PFSK-1 (cell line): ENCODE measurements at regions not wholly inside any gene's neighbourhood (a gene's known extent, or its start where the extent isn't known, plus 50 kb on each side); places are given as distances from the start of the nearest gene placed in this dataset.

Experiments
- FOXP2 ChIP-seq: optimal IDR thresholded peaks from 2 replicates; pipeline ENCODE3; 2011; ENCODE audit warnings: borderline replicate concordance, control low read depth, inconsistent platforms; ENCODE audit not compliant: insufficient read depth; ENCODE audit errors: extremely low read length, extremely low read depth
- POLR2AphosphoS5 ChIP-seq: IDR thresholded peaks from 2 replicates; pipeline ENCODE4 v1.6.1; 2012; ENCODE audit warnings: low read depth, mild to moderate bottlenecking, control low read depth, low read length, moderate library complexity
- SIN3A ChIP-seq: IDR thresholded peaks from 2 replicates; pipeline ENCODE4 v1.6.1; 2012; ENCODE audit warnings: mild to moderate bottlenecking, low read length, moderate library complexity, borderline replicate concordance; ENCODE audit not compliant: insufficient read depth
- TAF1 ChIP-seq: IDR thresholded peaks from 2 replicates; pipeline ENCODE4 v1.6.1; 2012; ENCODE audit warnings: low read length, control low read depth, borderline replicate concordance; ENCODE audit not compliant: insufficient read depth
- TF ChIP-seq, protein P1 (sequence below), 2 experiments: IDR thresholded peaks; 2 replicates each; pipeline versions ENCODE4 v1.6.1 to v1.8.0; 2011 to 2012; ENCODE audit warnings: low read depth in 2 of 2, low read length in 2 of 2, control low read depth in 1 of 2, inconsistent platforms in 1 of 2, mild to moderate bottlenecking in 1 of 2, moderate library complexity in 1 of 2; ENCODE audit not compliant: insufficient read depth in 1 of 2

DNA sequence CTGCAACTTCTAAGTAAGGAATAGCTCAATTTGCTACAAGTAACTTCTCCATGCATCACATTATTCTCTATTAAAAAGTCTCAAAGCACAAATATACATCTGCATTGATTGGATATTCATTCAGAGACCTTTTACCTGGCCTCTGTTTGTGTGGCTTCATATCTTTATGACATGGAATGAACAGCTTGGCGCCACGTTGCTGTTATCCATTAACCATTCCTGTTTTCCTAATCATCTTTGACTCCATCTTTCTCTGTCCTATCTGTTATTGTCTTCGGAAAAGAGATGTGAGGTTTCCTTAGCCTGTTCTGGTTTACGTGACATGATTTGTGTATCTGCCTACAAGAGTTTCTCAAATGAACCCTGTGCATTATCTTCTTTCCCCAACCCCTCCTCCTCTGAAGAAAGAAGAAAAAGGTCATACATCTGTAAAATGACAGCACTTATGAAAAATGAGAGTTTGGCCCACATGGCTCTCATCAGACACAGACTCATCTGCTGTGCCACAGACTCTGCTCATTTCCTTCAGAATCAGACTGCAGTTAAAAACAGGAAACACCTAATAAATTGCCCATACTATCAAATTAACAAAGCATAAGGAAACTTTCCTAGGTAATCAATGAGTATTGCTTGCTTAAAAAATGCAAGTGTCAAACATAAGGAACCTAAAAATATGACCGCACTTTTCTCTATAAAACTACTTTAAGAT is 347.6 kb upstream of the FAM241A start:
- no peak for TF ChIP-seq POLR2AphosphoS5
- no peak for TF ChIP-seq TAF1
- TF ChIP-seq, protein P1, sequence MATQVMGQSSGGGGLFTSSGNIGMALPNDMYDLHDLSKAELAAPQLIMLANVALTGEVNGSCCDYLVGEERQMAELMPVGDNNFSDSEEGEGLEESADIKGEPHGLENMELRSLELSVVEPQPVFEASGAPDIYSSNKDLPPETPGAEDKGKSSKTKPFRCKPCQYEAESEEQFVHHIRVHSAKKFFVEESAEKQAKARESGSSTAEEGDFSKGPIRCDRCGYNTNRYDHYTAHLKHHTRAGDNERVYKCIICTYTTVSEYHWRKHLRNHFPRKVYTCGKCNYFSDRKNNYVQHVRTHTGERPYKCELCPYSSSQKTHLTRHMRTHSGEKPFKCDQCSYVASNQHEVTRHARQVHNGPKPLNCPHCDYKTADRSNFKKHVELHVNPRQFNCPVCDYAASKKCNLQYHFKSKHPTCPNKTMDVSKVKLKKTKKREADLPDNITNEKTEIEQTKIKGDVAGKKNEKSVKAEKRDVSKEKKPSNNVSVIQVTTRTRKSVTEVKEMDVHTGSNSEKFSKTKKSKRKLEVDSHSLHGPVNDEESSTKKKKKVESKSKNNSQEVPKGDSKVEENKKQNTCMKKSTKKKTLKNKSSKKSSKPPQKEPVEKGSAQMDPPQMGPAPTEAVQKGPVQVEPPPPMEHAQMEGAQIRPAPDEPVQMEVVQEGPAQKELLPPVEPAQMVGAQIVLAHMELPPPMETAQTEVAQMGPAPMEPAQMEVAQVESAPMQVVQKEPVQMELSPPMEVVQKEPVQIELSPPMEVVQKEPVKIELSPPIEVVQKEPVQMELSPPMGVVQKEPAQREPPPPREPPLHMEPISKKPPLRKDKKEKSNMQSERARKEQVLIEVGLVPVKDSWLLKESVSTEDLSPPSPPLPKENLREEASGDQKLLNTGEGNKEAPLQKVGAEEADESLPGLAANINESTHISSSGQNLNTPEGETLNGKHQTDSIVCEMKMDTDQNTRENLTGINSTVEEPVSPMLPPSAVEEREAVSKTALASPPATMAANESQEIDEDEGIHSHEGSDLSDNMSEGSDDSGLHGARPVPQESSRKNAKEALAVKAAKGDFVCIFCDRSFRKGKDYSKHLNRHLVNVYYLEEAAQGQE (IDR thresholded peaks at IDR 0.05; ENCODE audit: insufficient read depth in 1 of 2, low read depth in 2 of 2, low read length in 2 of 2) = no peak
- TF ChIP-seq FOXP2 = no peak
- TF ChIP-seq SIN3A = no peak

DNA sequence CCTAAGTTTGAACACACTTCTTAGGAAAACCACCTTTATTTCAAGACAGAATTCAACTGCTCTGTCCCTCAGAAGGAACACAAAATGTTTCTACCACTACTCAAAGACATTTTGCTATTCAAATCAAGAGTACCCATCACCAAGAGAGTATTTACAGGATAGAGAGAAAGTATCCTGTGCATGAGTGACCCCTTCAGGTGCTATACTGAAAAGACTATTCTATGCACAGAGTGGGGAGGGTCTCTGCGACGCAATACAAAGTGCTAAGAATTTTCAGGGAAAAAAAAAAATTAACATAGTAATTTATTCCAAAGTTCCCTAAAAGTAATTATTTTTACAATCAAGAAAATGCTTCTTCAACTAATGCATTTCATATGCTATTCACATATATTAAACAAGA is 346.4 kb upstream of the FAM241A start:
- TF ChIP-seq TAF1 (no peak), POLR2AphosphoS5 (no peak)
- TF ChIP-seq, protein P1 (IDR thresholded peaks at IDR 0.05; ENCODE audit: insufficient read depth in 1 of 2, low read depth in 2 of 2, low read length in 2 of 2) = no peak

DNA sequence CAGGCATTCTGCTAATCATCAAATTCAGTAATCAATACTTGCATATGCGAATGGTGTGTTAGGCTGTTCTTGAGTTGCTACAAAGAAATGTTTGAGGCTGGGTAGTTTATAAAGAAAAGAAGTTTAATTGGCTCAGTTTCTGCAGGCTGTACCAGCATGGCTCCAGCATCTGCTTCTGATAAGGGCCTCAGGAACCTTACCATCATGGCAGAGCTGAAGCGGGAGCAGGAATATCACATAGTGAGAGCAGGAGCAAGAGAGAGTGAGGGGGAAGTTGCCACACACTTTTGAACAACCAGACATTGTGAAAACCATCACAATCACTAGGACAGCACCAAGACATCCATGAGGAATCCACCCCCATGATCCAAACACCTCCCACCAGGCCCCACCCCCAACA is 344.7 kb upstream of the FAM241A start:
- no peak for TF ChIP-seq SIN3A
- TF ChIP-seq FOXP2 = no peak
- TF ChIP-seq, protein P1 (IDR thresholded peaks at IDR 0.05; ENCODE audit: insufficient read depth in 1 of 2, low read depth in 2 of 2, low read length in 2 of 2) = no peak
- TF ChIP-seq POLR2AphosphoS5 = no peak
- TF ChIP-seq TAF1 = no peak

DNA sequence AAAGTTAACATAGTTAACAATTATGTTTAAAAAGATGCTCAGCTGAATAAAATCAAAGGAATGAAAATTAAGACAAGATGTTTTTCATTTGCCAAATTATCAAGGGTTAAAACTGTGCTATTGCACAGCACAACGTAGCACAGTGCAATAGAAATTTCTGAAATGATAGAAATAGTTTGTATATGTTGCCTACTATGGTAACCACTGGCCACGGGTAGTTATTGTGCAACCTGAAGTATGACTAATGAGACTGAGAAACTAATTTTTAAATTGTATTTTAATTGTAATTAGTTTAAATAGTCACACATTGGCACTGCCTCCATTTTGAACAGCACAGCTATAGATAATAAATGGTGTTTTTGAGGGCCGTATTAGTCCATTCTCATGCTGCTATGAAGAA is 343.1 kb upstream of the FAM241A start:
- TF ChIP-seq TAF1 (no peak), SIN3A (no peak)
- TF ChIP-seq, protein P1 (IDR thresholded peaks at IDR 0.05; ENCODE audit: insufficient read depth in 1 of 2, low read depth in 2 of 2, low read length in 2 of 2) = no peak

DNA sequence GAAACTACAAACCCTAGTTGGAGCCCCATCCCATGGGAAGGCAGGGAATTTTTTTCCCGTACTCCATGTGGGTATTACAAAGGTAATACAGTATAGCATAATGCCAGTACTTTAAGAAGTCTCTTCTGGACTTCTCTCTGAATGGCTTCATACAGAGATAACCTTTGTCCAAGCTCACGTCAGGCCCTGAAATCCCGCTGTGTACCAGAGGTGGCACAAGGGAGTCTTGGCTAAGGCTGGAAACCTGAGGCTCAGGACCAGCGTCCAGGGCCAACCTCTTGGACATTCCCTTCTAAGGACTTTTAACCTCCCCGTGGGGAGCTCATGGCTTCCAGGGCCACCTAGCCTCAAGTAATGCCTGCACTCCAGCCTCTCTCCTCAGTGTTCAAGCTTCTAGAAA is 338.9 kb upstream of the FAM241A start:
- TF ChIP-seq TAF1 (no peak), SIN3A (no peak)
